ENCODE measurements at regions not wholly inside any gene's neighbourhood (a gene's known extent, or its start where the extent isn't known, plus 50 kb on each side); places are given as distances from the start of the nearest gene placed in this dataset.
"Not testable (repeated sequence)": the region's sequence is repeated elsewhere in the genome, so short reads cannot be mapped to it uniquely, and the experiment has no call there.

DNA sequence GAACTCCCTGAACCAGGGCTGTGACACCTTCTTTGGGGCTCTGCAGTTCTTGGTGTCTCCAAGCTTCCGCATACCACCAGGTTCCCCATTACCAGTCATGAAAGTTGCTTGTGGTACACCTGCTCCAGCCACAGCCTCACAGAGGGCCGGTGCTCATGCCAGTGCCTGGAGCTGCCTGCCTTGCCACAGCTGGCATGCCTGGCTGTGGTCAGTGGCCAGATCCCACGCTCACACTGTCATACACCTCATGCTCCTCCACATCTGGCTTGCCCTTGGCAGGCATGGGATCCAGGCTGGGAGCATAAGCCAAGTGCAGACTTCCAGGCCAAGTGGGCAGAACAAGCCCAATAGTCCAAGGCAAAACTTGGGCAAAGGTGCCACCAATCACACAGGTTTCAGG is 1054.9 kb downstream of the SLITRK5 start:
- no TSS peak for BruUV-seq (replicated peaks)
- intact Hi-C loops (cut with micrococcal nuclease; ENCODE audit: unreplicated experiment): no loop called here
- Histone ChIP-seq H4K20me1 (ENCODE audit: insufficient read depth) (no peaks in the 10 kb centered on the region), H3K9me3 (ENCODE audit: insufficient read depth, low read depth) (no peaks in the 10 kb centered on the region), H3K27ac (no peak overlapping the region), H3K9me2 (ENCODE audit: insufficient read depth) (no peaks in the 10 kb centered on the region), H3K27me3 (ENCODE audit: insufficient read depth, low read depth) (no peaks in the 10 kb centered on the region), H2AFZ (no peak overlapping the region), H3K4me2 (no peak overlapping the region), H3K79me2 (ENCODE audit: low read depth) (no peaks in the 10 kb centered on the region), H3K4me1 (replicated peaks; ENCODE audit: insufficient read depth) (no peaks in the 10 kb centered on the region), H3K4me3 (no peak overlapping the region), H3F3A (ENCODE audit: insufficient read depth, low read depth) (no peaks in the 10 kb centered on the region), H3K36me3 (ENCODE audit: low read depth) (no peaks in the 10 kb centered on the region)
- CTCF ChIA-PET: no interaction called here
- DNase-seq: no peak
- TF ChIP-seq EZH2 (IDR thresholded peaks at IDR 0.05; ENCODE audit: low read depth): no peak
- TF ChIP-seq, protein P1, sequence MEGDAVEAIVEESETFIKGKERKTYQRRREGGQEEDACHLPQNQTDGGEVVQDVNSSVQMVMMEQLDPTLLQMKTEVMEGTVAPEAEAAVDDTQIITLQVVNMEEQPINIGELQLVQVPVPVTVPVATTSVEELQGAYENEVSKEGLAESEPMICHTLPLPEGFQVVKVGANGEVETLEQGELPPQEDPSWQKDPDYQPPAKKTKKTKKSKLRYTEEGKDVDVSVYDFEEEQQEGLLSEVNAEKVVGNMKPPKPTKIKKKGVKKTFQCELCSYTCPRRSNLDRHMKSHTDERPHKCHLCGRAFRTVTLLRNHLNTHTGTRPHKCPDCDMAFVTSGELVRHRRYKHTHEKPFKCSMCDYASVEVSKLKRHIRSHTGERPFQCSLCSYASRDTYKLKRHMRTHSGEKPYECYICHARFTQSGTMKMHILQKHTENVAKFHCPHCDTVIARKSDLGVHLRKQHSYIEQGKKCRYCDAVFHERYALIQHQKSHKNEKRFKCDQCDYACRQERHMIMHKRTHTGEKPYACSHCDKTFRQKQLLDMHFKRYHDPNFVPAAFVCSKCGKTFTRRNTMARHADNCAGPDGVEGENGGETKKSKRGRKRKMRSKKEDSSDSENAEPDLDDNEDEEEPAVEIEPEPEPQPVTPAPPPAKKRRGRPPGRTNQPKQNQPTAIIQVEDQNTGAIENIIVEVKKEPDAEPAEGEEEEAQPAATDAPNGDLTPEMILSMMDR (conservative IDR thresholded peaks at IDR 0.05): no peak
- POLR2A ChIA-PET (ENCODE audit: unreplicated experiment): no interaction called here

DNA sequence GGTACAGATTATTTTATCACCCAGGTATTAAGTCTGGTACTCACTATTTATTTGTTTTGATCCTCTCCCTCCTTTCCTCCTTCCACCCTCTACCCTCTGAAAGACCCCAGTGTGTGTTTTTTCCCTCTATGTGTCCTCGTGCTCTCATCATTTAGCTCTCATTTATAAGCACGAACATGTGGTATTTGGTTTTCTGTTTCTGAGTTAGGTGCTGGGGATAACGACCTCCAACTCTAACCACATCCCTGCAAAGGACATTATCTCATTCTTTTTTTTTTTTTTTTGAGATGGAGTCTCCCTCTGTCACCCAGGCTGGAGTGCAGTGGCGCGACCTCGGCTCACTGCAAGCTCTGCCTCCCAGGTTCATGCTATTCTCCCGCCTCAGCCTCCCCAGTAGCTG is 1056.1 kb downstream of the SLITRK5 start:
- H3K27me3 ChIP-seq (ENCODE audit: insufficient read depth, low read depth); H3K9me2 ChIP-seq (ENCODE audit: insufficient read depth); H3K27ac ChIP-seq; H3K4me2 ChIP-seq; H4K20me1 ChIP-seq (ENCODE audit: insufficient read depth); H3K9me3 ChIP-seq (ENCODE audit: insufficient read depth, low read depth); H3K4me1 ChIP-seq (replicated peaks; ENCODE audit: insufficient read depth); POLR2A ChIA-PET (ENCODE audit: unreplicated experiment); H3K79me2 ChIP-seq (ENCODE audit: low read depth); BruUV-seq (replicated peaks); H3K36me3 ChIP-seq (ENCODE audit: low read depth); H3F3A ChIP-seq (ENCODE audit: insufficient read depth, low read depth); H3K4me3 ChIP-seq; H2AFZ ChIP-seq; DNase-seq; intact Hi-C loops (cut with micrococcal nuclease; ENCODE audit: unreplicated experiment); CTCF ChIA-PET: not testable (repeated sequence)

DNA sequence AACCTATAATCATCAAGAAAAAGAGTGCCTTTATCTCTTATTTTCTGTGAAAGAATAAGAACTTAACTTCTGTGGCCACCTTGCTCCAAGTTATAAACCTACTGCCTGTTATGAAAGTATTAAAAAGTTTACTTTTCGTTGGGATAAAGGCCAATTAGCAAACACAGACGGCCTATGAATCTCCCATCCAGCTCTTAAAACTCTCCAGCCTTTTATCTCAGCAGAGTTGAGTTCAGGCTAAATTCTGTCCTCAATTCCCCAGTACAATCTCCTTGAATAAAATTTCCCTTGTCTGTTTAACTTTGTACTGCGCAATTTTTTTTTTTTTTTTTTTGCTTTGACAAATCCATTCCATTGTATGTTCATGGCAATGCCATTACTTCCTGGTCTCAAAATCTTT is 1058.4 kb downstream of the SLITRK5 start:
- Histone ChIP-seq H3K9me3 (ENCODE audit: insufficient read depth, low read depth) (no peaks in the 10 kb centered on the region), H3K4me1 (replicated peaks; ENCODE audit: insufficient read depth) (no peaks in the 10 kb centered on the region), H3K36me3 (ENCODE audit: low read depth) (no peaks in the 10 kb centered on the region), H4K20me1 (ENCODE audit: insufficient read depth) (no peaks in the 10 kb centered on the region), H3K27me3 (ENCODE audit: insufficient read depth, low read depth) (no peaks in the 10 kb centered on the region), H2AFZ (no peak overlapping the region), H3K27ac (no peak overlapping the region), H3K4me3 (no peak overlapping the region), H3K4me2 (no peak overlapping the region), H3K79me2 (ENCODE audit: low read depth) (no peaks in the 10 kb centered on the region), H3F3A (ENCODE audit: insufficient read depth, low read depth) (no peaks in the 10 kb centered on the region), H3K9me2 (ENCODE audit: insufficient read depth) (no peaks in the 10 kb centered on the region)
- intact Hi-C loops (cut with micrococcal nuclease; ENCODE audit: unreplicated experiment): no loop called here
- ChIA-PET CTCF (no interaction called here), POLR2A (ENCODE audit: unreplicated experiment) (no interaction called here)
- no peak for TF ChIP-seq EZH2 (IDR thresholded peaks at IDR 0.05; ENCODE audit: low read depth)
- TF ChIP-seq, protein P1 (conservative IDR thresholded peaks at IDR 0.05): no peak
- no peak for DNase-seq
- no TSS peak for BruUV-seq (replicated peaks)

DNA sequence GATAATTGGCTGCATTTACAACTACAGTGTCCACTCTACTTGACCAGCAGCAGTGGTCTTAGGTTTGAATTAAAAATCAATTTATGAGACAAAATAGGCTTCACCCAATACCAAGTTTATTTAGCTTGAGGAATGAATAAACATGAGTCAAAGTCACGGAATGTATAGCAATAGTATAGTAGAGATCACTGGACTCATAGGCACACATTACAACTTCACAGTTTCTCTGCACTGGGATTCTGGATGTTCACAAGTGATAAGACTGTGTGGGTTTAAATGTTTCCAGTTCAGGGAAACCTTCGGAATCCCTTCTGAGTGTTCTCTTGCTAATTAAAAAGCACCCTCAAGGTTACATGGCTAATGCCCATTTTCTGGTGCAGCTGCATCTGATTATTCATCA is 1064.9 kb downstream of the SLITRK5 start:
- H3F3A ChIP-seq (ENCODE audit: insufficient read depth, low read depth): no peaks in the 10 kb centered on the region
- H3K27ac ChIP-seq: no peak overlapping the region
- H3K9me2 ChIP-seq (ENCODE audit: insufficient read depth): no peaks in the 10 kb centered on the region
- H3K79me2 ChIP-seq (ENCODE audit: low read depth): no peaks in the 10 kb centered on the region
- no peak overlapping the region for H3K4me2 ChIP-seq
- H3K4me1 ChIP-seq (replicated peaks; ENCODE audit: insufficient read depth): no peaks in the 10 kb centered on the region
- TF ChIP-seq, protein P1 (conservative IDR thresholded peaks at IDR 0.05): no peak
- no peak for TF ChIP-seq EZH2 (IDR thresholded peaks at IDR 0.05; ENCODE audit: low read depth)
- H3K4me3 ChIP-seq: no peak overlapping the region
- H3K36me3 ChIP-seq (ENCODE audit: low read depth): no peaks in the 10 kb centered on the region
- no peaks in the 10 kb centered on the region for H3K9me3 ChIP-seq (ENCODE audit: insufficient read depth, low read depth)
- ChIA-PET CTCF (no interaction called here), POLR2A (ENCODE audit: unreplicated experiment) (no interaction called here)
- H2AFZ ChIP-seq: no peak overlapping the region
- no TSS peak for BruUV-seq (replicated peaks)
- intact Hi-C loops (cut with micrococcal nuclease; ENCODE audit: unreplicated experiment): no loop called here
- no peaks in the 10 kb centered on the region for H4K20me1 ChIP-seq (ENCODE audit: insufficient read depth)
- no peaks in the 10 kb centered on the region for H3K27me3 ChIP-seq (ENCODE audit: insufficient read depth, low read depth)
- no peak for DNase-seq
